ENCODE measurements at regions not wholly inside any gene's neighbourhood (a gene's known extent, or its start where the extent isn't known, plus 50 kb on each side); places are given as distances from the start of the nearest gene placed in this dataset.

DNA sequence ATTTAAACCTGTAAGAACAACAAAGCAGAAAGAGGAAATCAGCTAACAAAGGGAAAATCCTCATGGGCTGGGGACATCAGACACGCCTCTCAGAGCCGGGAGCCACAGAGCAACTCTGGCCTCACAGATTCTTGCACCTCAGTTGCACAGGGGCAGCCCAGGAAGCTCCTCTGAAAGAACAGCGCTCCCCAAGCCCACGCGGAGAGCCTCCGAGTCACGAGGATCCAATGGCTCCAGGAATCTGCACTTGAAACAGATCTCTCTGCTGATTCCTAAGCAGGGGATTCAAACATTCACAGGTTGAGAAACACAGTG lies 213.2 kb upstream of the MGMT start:
- Histone ChIP-seq H3K27ac (no peak overlapping the region), H3K9me3 (ENCODE audit: low read depth) (no peaks in the 10 kb centered on the region), H3K4me2 (no peak overlapping the region), H4K20me1 (ENCODE audit: insufficient read depth, poor library complexity, severe bottlenecking) (no peaks in the 10 kb centered on the region), H3K36me3 (replicated peaks; ENCODE audit: insufficient read depth, low read depth) (no peaks in the 10 kb centered on the region), H3K79me2 (no peaks in the 10 kb centered on the region), H3K4me1 (ENCODE audit: insufficient read depth) (peaks cover 3% of the 10 kb centered on the region), H3K27me3 (peaks cover 9% of the 10 kb centered on the region), H2AFZ (no peak overlapping the region), H3K9me2 (replicated peaks; ENCODE audit: insufficient read depth) (no peaks in the 10 kb centered on the region), H3K4me3 (no peak overlapping the region)
- DNase-seq (ENCODE audit: low spot score), result no peak
- no peak for TF ChIP-seq EZH2 (IDR thresholded peaks at IDR 0.05; ENCODE audit: borderline replicate concordance)
- TF ChIP-seq EZH2phosphoT487 (IDR thresholded peaks at IDR 0.05; ENCODE audit: low read depth, severe bottlenecking, unreplicated experiment), result no peak
- 76% methylated on average over 7 of the region's 7 CpGs for WGBS (ENCODE audit: low lambda C conversion rate, missing lambda C conversion rate)

DNA sequence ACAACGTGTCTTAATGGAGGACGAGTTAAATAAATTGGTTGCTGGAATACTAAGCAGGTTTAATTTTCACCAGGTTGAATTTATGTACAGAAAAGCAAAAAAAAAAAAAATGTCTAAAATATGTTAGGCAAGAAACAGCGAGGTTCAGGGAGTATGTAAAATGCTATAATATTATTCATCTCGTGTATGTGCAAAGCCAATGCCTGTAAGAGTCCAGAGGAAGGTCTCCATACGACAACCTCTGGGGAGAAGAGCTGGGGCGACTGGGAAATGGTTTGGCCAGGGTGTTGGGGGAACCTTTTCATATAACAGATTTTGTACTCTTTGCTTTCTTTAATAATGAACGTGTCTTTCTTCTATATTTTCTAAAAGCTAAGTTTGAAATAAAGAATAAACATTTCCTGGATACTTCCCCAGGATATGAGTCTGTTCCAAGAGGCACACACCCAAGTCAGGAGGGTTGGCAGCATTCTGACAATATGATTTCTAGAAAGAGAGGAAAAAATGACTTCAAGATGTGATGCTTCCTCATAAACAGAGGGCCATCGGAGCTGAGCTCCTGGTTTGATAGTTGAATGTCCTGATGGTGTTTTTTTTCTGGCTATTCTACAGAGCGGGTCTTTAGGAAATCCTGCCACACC lies 208.6 kb upstream of the MGMT start:
- no peaks in the 10 kb centered on the region for H4K20me1 ChIP-seq (ENCODE audit: insufficient read depth, poor library complexity, severe bottlenecking)
- H3K9me3 ChIP-seq (ENCODE audit: low read depth), result no peaks in the 10 kb centered on the region
- no peak overlapping the region for H3K4me3 ChIP-seq
- WGBS (ENCODE audit: low lambda C conversion rate, missing lambda C conversion rate), result 70% methylated on average over 9 of the region's 9 CpGs
- TF ChIP-seq, protein P1, sequence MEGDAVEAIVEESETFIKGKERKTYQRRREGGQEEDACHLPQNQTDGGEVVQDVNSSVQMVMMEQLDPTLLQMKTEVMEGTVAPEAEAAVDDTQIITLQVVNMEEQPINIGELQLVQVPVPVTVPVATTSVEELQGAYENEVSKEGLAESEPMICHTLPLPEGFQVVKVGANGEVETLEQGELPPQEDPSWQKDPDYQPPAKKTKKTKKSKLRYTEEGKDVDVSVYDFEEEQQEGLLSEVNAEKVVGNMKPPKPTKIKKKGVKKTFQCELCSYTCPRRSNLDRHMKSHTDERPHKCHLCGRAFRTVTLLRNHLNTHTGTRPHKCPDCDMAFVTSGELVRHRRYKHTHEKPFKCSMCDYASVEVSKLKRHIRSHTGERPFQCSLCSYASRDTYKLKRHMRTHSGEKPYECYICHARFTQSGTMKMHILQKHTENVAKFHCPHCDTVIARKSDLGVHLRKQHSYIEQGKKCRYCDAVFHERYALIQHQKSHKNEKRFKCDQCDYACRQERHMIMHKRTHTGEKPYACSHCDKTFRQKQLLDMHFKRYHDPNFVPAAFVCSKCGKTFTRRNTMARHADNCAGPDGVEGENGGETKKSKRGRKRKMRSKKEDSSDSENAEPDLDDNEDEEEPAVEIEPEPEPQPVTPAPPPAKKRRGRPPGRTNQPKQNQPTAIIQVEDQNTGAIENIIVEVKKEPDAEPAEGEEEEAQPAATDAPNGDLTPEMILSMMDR (IDR thresholded peaks at IDR 0.05; ENCODE audit: poor library complexity), result no peak
- TF ChIP-seq EZH2phosphoT487 (IDR thresholded peaks at IDR 0.05; ENCODE audit: low read depth, severe bottlenecking, unreplicated experiment), result no peak
- H3K9me2 ChIP-seq (replicated peaks; ENCODE audit: insufficient read depth), result no peaks in the 10 kb centered on the region
- H3K79me2 ChIP-seq, result no peaks in the 10 kb centered on the region
- H3K27ac ChIP-seq, result no peak overlapping the region
- H3K27me3 ChIP-seq, result peaks cover 9% of the 10 kb centered on the region
- DNase-seq (ENCODE audit: low spot score), result no peak
- H3K4me1 ChIP-seq (ENCODE audit: insufficient read depth), result peaks cover 3% of the 10 kb centered on the region
- H3K4me2 ChIP-seq, result no peak overlapping the region
- no peak overlapping the region for H2AFZ ChIP-seq
- H3K36me3 ChIP-seq (replicated peaks; ENCODE audit: insufficient read depth, low read depth), result no peaks in the 10 kb centered on the region

DNA sequence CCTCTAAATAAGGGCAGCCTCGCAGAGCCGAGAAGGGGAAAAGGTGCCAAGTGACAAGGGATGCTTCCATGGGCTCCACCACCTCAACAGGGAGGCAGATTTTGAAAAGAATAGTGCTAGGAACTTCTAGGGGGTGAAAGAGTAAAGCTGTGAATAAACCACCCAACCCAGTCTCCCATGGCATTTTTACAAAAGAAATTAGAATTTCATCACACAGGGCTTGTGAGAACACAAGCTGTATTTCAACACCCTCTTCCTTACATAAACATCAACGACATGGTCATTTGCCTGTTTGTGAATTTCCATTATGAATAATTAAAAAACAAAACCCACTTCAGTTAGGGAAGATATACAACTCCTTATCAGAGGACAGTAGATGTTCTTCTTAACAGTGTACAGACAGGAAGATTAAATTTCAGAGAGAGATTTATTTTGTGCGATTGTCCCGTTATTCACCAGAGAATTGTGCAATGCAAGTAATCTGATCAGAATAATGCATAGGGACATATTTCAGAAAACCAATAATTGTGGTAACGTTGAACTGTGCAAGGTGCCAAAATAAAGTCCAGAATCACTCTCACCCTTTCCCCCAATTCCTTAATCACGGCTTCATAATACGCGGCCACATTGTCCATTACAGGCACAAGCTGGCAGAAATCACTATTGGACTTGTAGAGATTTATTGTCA lies 207.8 kb upstream of the MGMT start:
- no peak for DNase-seq (ENCODE audit: low spot score)
- Histone ChIP-seq H3K9me2 (replicated peaks; ENCODE audit: insufficient read depth) (no peaks in the 10 kb centered on the region), H4K20me1 (ENCODE audit: insufficient read depth, poor library complexity, severe bottlenecking) (no peaks in the 10 kb centered on the region), H2AFZ (no peak overlapping the region), H3K27ac (no peak overlapping the region), H3K4me3 (no peak overlapping the region), H3K79me2 (no peaks in the 10 kb centered on the region), H3K4me1 (ENCODE audit: insufficient read depth) (peaks cover 3% of the 10 kb centered on the region), H3K4me2 (no peak overlapping the region), H3K36me3 (replicated peaks; ENCODE audit: insufficient read depth, low read depth) (no peaks in the 10 kb centered on the region), H3K27me3 (peaks cover 9% of the 10 kb centered on the region), H3K9me3 (ENCODE audit: low read depth) (no peaks in the 10 kb centered on the region)
- TF ChIP-seq EZH2phosphoT487 (IDR thresholded peaks at IDR 0.05; ENCODE audit: low read depth, severe bottlenecking, unreplicated experiment) (no peak), EZH2 (IDR thresholded peaks at IDR 0.05; ENCODE audit: borderline replicate concordance) (no peak)
- TF ChIP-seq, protein P1 (IDR thresholded peaks at IDR 0.05; ENCODE audit: poor library complexity), result no peak
- WGBS (ENCODE audit: low lambda C conversion rate, missing lambda C conversion rate), result 83% methylated on average over 9 of the region's 9 CpGs

DNA sequence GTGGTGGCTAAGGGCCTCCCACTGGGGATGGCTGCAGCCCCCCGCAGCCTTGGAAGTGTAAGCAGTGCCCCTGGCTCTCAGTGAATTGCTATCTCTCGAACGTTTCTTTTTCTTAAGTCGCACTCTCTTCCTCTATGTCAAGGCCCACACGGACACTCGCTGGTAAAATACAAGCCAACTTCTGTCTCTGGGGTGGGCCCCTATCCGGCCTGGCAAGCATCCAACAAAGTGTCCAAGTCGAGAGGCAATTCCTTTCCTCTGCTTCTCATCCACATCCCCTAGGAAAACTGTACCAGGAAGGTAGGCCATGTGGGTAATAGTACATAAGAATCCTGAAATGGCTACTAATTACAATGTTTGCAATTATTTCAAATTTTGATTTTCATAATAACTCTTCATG lies 194.9 kb upstream of the MGMT start:
- no peaks in the 10 kb centered on the region for H3K9me2 ChIP-seq (replicated peaks; ENCODE audit: insufficient read depth)
- no peak overlapping the region for H3K4me3 ChIP-seq
- TF ChIP-seq EZH2 (IDR thresholded peaks at IDR 0.05; ENCODE audit: borderline replicate concordance), result no peak
- H3K36me3 ChIP-seq (replicated peaks; ENCODE audit: insufficient read depth, low read depth), result no peaks in the 10 kb centered on the region
- no peaks in the 10 kb centered on the region for H4K20me1 ChIP-seq (ENCODE audit: insufficient read depth, poor library complexity, severe bottlenecking)
- no peaks in the 10 kb centered on the region for H3K4me1 ChIP-seq (ENCODE audit: insufficient read depth)
- no peak overlapping the region for H3K27ac ChIP-seq
- no peak overlapping the region for H2AFZ ChIP-seq
- no peaks in the 10 kb centered on the region for H3K9me3 ChIP-seq (ENCODE audit: low read depth)
- H3K27me3 ChIP-seq, result no peaks in the 10 kb centered on the region
- no peak overlapping the region for H3K4me2 ChIP-seq
- 81% methylated on average over 8 of the region's 8 CpGs for WGBS (ENCODE audit: low lambda C conversion rate, missing lambda C conversion rate)
- no peak for DNase-seq (ENCODE audit: low spot score)
- no peaks in the 10 kb centered on the region for H3K79me2 ChIP-seq
